Panc1 (cell line): ENCODE measurements at regions not wholly inside any gene's neighbourhood (a gene's known extent, or its start where the extent isn't known, plus 50 kb on each side); places are given as distances from the start of the nearest gene placed in this dataset.
A peak's percentile ranks its signal among the peaks of the same experiment; 100 is the strongest.

Source experiments
- ATAC-seq: fragments of 200-7000 bp; cut with Tn5 transposase; 2 replicates; pipeline ENCODE4 v1.9.1; 2020; ENCODE audit warnings: mild to moderate bottlenecking, moderate library complexity
- BruUV-seq: library from RNA; stranded (reverse); fragments of 400-500 nt; replicated peaks from 2 replicates; lab custom pipeline; 2021; lab: Mats Ljungman, UMichigan
- CTCF ChIA-PET: fragments of 300-600 bp; sonication (Branson Sonifier 250); formaldehyde crosslinking; loops from one replicate; lab custom pipeline; 2022; ENCODE audit warnings: antibody characterized with exemption; lab: Charles Lee
- POLR2A ChIA-PET: fragments of 300-600 bp; sonication (Branson Sonifier 250); formaldehyde crosslinking; loops from one replicate; lab custom pipeline; 2022; ENCODE audit warnings: antibody characterized with exemption; lab: Charles Lee
- DNase-seq: peaks from one replicate; pipeline ENCODE4 v3.0.0-alpha.2; 2010; ENCODE audit warnings: low read depth, low spot score
- H3K27ac ChIP-seq: 2 replicates; pipeline ENCODE4 v1.5.1; 2011; ENCODE audit warnings: mild to moderate bottlenecking, low read length, inconsistent platforms
- H3K27me3 ChIP-seq: fragments of 200-500 bp; sonication (Bioruptor generic); 2 replicates; pipeline ENCODE4 v1.6.0; 2014; ENCODE audit warnings: low read length, inconsistent platforms; ENCODE audit not compliant: control insufficient read depth, insufficient read depth
- H3K36me3 ChIP-seq: fragments of 200-500 bp; sonication (Bioruptor generic); 2 replicates; pipeline ENCODE4 v1.5.1; 2014; ENCODE audit warnings: inconsistent platforms, mild to moderate bottlenecking, low read length, moderate library complexity; ENCODE audit not compliant: control insufficient read depth, insufficient read depth
- H3K4me1 ChIP-seq: 2 replicates; pipeline ENCODE4 v1.5.1; 2011; ENCODE audit warnings: inconsistent platforms, mild to moderate bottlenecking, low read length, moderate library complexity; ENCODE audit not compliant: control insufficient read depth, insufficient read depth
- H3K4me3 ChIP-seq, 2 experiments: 2 replicates each; pipeline ENCODE4 v1.5.1; 2011 to 2012; ENCODE audit warnings: low read depth in 2 of 2, low read length in 2 of 2, mild to moderate bottlenecking in 2 of 2, inconsistent platforms in 1 of 2, moderate library complexity in 1 of 2
- H3K9me3 ChIP-seq: fragments of 200-500 bp; sonication (Bioruptor generic); 2 replicates; pipeline ENCODE4 v1.5.1; 2014; ENCODE audit warnings: low read depth, mild to moderate bottlenecking, inconsistent platforms, low read length, moderate library complexity; ENCODE audit not compliant: control insufficient read depth, insufficient read depth
- POLR2AphosphoS5 ChIP-seq: IDR thresholded peaks from 2 replicates; pipeline ENCODE4 v1.6.1; 2012; ENCODE audit warnings: mild to moderate bottlenecking, low read depth, low read length, moderate library complexity
- SIN3A ChIP-seq: IDR thresholded peaks from 2 replicates; pipeline ENCODE4 v1.6.1; 2012; ENCODE audit warnings: low read depth, mild to moderate bottlenecking, low read length, moderate library complexity, borderline replicate concordance; ENCODE audit not compliant: insufficient read depth
- TCF7L2 ChIP-seq: IDR thresholded peaks from 2 replicates; pipeline ENCODE4 v1.6.1; 2011; ENCODE audit warnings: mild to moderate bottlenecking, low read depth, low read length, inconsistent platforms
- in situ Hi-C: cut with HindIII; loops from 2 replicates; pipeline ENCODE4 v1.10.0; 2016; ENCODE audit warnings: low sequenced_read_pairs, low pct_unique_long_range_greater_than_20kb
- intact Hi-C: fragments of 100-400 bp; cut with micrococcal nuclease; formaldehyde crosslinking; loops from one replicate; pipeline ENCODE4 v1.10.0; 2022; ENCODE audit not compliant: unreplicated experiment
- TF ChIP-seq, protein P1 (sequence below): fragments of 450-650 bp; IDR thresholded peaks from 2 replicates; pipeline ENCODE4 v1.5.1; 2017; ENCODE audit warnings: mild to moderate bottlenecking
- TF ChIP-seq, protein P2 (sequence below), 2 experiments: IDR thresholded peaks; 2 replicates each; pipeline ENCODE4 v1.6.1; 2011 to 2012; ENCODE audit warnings: low read depth in 2 of 2, control low read depth in 1 of 2, low read length in 1 of 2, mild to moderate bottlenecking in 1 of 2, moderate library complexity in 1 of 2; ENCODE audit not compliant: insufficient read depth in 1 of 2

DNA sequence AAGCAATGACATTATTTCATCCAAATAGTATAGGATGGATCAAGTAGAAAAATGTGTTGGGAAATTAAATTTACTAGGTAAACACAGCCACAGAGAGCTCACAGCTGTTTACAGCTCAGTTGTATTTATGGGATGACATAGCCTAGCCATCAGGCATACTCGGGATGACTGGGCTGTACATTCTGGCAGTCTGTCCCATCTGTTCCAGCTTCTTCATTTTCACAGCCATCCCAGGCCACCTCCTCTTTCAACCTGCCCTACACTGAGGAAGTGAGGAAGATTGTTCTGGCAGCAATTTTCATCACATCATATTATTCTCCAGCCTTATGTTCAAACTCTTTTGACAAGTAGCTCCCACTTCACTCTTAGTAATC is 98.4 kb upstream of the PFN2 start:
- DNase-seq: no peak
- ATAC-seq: no peak
- POLR2A ChIA-PET: interaction anchor here (0.5 kb wide), 1 partner anchor 13 kb away, joined by 11 read pairs; no protein-coding TSS in a partner anchor
- in situ Hi-C loops (no loop called here), intact Hi-C loops (no loop called here)
- peaks cover 12% of the 10 kb centered on the region for H3K4me1 ChIP-seq
- BruUV-seq: no TSS peak
- TF ChIP-seq, protein P1, sequence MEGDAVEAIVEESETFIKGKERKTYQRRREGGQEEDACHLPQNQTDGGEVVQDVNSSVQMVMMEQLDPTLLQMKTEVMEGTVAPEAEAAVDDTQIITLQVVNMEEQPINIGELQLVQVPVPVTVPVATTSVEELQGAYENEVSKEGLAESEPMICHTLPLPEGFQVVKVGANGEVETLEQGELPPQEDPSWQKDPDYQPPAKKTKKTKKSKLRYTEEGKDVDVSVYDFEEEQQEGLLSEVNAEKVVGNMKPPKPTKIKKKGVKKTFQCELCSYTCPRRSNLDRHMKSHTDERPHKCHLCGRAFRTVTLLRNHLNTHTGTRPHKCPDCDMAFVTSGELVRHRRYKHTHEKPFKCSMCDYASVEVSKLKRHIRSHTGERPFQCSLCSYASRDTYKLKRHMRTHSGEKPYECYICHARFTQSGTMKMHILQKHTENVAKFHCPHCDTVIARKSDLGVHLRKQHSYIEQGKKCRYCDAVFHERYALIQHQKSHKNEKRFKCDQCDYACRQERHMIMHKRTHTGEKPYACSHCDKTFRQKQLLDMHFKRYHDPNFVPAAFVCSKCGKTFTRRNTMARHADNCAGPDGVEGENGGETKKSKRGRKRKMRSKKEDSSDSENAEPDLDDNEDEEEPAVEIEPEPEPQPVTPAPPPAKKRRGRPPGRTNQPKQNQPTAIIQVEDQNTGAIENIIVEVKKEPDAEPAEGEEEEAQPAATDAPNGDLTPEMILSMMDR: no peak
- TF ChIP-seq POLR2AphosphoS5 (no peak), SIN3A (no peak), TCF7L2 (no peak)
- TF ChIP-seq, protein P2, sequence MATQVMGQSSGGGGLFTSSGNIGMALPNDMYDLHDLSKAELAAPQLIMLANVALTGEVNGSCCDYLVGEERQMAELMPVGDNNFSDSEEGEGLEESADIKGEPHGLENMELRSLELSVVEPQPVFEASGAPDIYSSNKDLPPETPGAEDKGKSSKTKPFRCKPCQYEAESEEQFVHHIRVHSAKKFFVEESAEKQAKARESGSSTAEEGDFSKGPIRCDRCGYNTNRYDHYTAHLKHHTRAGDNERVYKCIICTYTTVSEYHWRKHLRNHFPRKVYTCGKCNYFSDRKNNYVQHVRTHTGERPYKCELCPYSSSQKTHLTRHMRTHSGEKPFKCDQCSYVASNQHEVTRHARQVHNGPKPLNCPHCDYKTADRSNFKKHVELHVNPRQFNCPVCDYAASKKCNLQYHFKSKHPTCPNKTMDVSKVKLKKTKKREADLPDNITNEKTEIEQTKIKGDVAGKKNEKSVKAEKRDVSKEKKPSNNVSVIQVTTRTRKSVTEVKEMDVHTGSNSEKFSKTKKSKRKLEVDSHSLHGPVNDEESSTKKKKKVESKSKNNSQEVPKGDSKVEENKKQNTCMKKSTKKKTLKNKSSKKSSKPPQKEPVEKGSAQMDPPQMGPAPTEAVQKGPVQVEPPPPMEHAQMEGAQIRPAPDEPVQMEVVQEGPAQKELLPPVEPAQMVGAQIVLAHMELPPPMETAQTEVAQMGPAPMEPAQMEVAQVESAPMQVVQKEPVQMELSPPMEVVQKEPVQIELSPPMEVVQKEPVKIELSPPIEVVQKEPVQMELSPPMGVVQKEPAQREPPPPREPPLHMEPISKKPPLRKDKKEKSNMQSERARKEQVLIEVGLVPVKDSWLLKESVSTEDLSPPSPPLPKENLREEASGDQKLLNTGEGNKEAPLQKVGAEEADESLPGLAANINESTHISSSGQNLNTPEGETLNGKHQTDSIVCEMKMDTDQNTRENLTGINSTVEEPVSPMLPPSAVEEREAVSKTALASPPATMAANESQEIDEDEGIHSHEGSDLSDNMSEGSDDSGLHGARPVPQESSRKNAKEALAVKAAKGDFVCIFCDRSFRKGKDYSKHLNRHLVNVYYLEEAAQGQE (IDR thresholded peaks at IDR 0.05; ENCODE audit: insufficient read depth in 1 of 2, low read depth in 2 of 2, low read length in 1 of 2): no peak
- CTCF ChIA-PET: no interaction called here
- no peak overlapping the region for H3K4me3 ChIP-seq
- H3K36me3 ChIP-seq: no peaks in the 10 kb centered on the region
- no peak overlapping the region; the same call in 1 of the 2 replicates for H3K27ac ChIP-seq
- H3K9me3 ChIP-seq: no peaks in the 10 kb centered on the region
- no peaks in the 10 kb centered on the region for H3K27me3 ChIP-seq

DNA sequence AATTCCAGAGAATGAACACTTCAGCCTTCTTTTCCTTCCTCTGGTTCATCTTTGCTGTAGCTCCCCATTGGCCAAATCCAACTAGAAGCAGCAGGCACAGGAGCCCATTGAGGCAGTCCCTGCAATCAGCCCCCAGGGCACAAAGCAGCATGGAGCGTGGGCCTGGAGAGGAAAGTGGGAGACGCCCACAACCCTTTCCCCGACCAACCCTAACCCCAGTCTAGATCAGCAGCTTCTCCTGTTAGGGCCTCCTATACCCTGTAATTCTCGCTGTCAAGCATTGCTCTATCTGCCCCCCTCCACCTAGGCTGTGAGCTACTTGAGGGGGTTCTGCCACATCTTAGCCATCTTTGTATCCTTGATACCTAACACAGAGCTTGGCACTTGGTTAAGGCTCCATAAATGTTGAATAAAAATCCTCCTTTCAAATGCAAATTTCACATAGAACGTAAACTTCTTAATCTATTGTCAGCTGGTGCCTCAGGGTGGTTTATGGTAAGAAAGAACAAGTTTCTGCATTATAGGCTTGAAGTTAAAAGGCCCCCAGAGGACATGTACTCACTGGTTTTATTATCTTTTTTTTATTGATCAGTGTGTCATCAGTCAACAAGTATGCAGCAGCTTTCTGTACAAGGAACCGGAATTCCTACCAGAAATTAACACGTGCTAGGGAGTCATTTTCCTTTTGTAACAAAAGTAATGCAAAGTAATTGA is 97.9 kb upstream of the PFN2 start:
- H3K27ac ChIP-seq: no peak overlapping the region; the same call in 1 of the 2 replicates
- POLR2A ChIA-PET: interaction anchor here (0.5 to 0.6 kb wide), 2 partner anchors 14 to 340 kb away, joined by 3 to 11 read pairs; no protein-coding TSS in a partner anchor
- BruUV-seq: no TSS peak

More for the DNA sequence above, 97.9 kb upstream of the PFN2 start:
- peak; percentile 29; the same call in 1 of the 2 replicates for ATAC-seq
- CTCF ChIA-PET: no interaction called here
- intact Hi-C loops: no loop called here
- no peak for DNase-seq
- Histone ChIP-seq H3K27me3 (no peaks in the 10 kb centered on the region), H3K36me3 (no peaks in the 10 kb centered on the region), H3K9me3 (no peaks in the 10 kb centered on the region), H3K4me1 (peaks cover 8% of the 10 kb centered on the region), H3K4me3 (no peak overlapping the region)
- TF ChIP-seq, protein P2 (IDR thresholded peaks at IDR 0.05; ENCODE audit: insufficient read depth in 1 of 2, low read depth in 2 of 2, low read length in 1 of 2): no peak
- TF ChIP-seq, protein P1: no peak
- no peak for TF ChIP-seq POLR2AphosphoS5
- in situ Hi-C loops: no loop called here
